PC-9 (cell line): ENCODE measurements at regions not wholly inside any gene's neighbourhood (a gene's known extent, or its start where the extent isn't known, plus 50 kb on each side); places are given as distances from the start of the nearest gene placed in this dataset.
"Not testable (repeated sequence)": the region's sequence is repeated elsewhere in the genome, so short reads cannot be mapped to it uniquely, and the experiment has no call there.

Source experiments
- EZH2 ChIP-seq: fragments of 200-600 bp; sonication (generic); IDR thresholded peaks from 2 replicates; pipeline ENCODE4 v1.8.0; 2017; ENCODE audit warnings: antibody characterized with exemption, low read depth
- TF ChIP-seq, protein P1 (sequence below): fragments of 200-600 bp; sonication (generic); conservative IDR thresholded peaks from 2 replicates; pipeline ENCODE4 v1.6.1; 2017; ENCODE audit warnings: mixed run types, antibody characterized with exemption, mild to moderate bottlenecking, moderate library complexity

DNA sequence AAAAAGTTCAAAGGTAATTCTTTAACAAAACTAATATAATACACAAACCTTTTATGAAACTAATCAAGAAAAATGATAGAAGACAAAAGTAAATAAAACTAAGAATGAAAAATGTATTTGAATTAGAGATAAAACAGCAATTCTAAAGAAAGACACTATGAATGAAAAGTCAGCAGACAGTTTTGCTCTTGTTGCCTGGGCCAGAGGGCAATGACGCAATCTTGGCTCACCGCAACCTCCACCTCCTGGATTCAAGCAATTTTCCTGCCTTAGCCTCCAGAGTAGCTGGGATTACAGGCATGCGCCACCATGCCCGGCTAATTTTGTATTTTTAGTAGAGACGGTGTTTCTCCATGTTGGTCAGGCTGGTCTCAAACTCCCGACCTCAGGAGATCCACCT is 959.8 kb downstream of the TTLL7 start:
- not testable (repeated sequence) for TF ChIP-seq EZH2
- TF ChIP-seq, protein P1, sequence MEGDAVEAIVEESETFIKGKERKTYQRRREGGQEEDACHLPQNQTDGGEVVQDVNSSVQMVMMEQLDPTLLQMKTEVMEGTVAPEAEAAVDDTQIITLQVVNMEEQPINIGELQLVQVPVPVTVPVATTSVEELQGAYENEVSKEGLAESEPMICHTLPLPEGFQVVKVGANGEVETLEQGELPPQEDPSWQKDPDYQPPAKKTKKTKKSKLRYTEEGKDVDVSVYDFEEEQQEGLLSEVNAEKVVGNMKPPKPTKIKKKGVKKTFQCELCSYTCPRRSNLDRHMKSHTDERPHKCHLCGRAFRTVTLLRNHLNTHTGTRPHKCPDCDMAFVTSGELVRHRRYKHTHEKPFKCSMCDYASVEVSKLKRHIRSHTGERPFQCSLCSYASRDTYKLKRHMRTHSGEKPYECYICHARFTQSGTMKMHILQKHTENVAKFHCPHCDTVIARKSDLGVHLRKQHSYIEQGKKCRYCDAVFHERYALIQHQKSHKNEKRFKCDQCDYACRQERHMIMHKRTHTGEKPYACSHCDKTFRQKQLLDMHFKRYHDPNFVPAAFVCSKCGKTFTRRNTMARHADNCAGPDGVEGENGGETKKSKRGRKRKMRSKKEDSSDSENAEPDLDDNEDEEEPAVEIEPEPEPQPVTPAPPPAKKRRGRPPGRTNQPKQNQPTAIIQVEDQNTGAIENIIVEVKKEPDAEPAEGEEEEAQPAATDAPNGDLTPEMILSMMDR = not testable (repeated sequence)
